ENCODE measurements at regions not wholly inside any gene's neighbourhood (a gene's known extent, or its start where the extent isn't known, plus 50 kb on each side); places are given as distances from the start of the nearest gene placed in this dataset.
"Not testable (repeated sequence)": the region's sequence is repeated elsewhere in the genome, so short reads cannot be mapped to it uniquely, and the experiment has no call there.

DNA sequence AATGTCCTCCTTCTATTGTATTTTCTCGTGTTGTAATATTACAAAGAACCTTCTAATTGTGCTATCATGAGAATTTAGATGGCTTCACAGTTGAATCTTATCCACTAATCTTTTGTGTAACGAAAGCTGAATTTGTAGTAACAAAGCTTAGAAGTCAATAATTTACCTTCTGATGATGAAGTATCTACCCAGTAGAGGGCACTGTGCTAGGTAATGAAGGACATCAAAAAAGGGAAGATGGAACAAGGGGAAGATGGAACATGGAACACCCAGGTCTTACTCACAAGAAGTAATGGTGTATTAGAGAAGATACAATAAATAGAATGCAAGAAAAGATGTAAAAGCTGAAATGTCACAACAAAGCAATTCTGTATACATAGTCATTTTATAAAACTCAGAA is 131.0 kb upstream of the CCNG1 start:
- DNase-seq: peak; percentile 66

DNA sequence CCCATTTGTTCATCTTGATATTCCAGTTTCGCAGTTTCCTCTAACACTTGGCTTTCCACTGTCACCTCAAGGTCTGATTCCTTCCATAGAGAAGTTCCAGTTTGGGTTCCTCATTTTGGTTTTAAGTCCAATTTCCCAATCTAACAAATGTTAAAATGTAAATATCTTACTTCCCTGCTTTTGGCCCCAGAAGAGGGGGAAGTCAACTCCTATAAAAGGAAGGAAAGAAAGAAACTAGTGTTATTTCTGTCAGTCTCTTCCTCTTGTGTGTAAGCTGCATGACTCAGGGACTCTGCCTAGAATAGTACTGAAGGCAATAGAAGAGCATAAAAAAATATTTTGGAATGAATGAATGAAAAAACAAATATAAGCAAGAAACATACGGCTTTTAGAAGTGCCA is 127.5 kb upstream of the CCNG1 start:
- DNase-seq: peak; percentile 10

DNA sequence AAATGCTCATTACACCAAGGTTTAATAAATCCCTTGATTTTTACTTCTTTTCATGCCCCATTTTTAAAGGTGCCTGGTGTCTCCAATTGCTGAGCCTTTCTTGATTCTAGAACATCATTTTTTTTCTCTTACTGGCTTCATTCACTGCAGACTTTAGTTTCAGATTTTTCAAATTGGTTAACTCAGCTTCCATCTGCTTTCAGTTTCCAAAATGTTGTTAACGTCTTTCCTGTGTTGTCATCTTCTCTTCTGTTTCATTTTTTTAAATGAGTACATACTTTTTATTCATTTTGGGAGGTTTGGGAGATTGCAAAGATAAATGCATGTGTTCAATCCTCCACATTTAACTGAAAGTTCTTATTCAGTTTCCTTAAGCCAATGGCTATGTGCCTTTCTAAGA is 126.4 kb upstream of the CCNG1 start:
- no peak for DNase-seq

DNA sequence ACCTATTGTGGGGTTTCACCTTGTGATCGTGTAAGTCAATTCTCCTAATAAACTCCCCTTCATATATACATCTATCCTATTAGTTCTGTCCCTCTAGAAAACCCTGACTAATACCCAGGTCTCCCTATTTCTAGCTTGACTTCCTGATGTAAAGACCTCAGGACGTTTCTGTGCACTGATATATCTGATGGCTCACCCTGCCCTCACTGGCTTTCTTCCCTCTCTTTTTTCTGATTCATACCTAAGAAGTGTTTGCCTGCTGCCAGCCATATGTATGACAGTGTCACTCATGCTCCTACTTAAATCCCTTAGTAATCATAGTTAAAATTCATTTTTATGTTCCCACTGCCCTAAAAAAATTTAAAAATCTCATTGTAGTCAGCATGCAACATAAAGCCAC is 124.8 kb upstream of the CCNG1 start:
- no peak for DNase-seq

DNA sequence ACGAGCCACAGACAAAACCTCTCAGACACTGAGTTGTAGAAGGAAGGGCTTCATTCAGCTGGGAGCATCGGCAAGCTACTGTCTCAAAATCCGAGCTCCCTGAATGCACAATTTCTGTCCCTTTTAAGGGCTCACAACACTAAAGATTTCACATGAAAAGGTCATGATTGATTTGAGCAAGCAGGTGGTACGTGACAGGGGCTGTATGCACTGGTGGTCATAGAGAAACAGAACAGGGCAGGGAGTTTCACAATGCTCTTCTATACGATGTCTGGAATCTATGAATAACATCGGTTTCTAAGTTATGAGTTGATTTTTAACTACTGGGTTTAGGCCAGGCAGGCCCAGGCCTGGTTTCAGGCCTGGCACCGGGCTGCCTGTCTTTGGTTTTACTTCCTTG is 124.3 kb upstream of the CCNG1 start:
- DNase-seq: not testable (repeated sequence)

DNA sequence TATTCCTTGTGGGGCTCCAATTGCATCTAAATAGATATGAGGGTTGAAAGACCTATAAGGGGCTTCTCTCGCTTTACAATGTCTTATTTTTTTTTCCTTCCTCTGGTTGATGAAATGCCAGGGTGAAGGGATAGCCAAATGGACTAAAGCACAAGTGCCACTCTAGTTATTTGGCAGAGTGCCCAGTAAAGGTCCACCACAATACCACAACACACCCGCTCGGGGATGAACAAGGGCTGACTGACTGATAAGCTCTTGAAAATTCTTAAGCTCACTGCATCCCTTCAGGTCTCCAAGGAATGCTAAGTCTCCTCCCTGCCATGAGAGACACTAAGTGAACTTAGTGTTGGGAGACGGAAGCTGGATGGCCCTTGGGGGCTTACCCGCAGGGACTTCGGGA is 121.0 kb upstream of the CCNG1 start:
- DNase-seq: peak; percentile 84

DNA sequence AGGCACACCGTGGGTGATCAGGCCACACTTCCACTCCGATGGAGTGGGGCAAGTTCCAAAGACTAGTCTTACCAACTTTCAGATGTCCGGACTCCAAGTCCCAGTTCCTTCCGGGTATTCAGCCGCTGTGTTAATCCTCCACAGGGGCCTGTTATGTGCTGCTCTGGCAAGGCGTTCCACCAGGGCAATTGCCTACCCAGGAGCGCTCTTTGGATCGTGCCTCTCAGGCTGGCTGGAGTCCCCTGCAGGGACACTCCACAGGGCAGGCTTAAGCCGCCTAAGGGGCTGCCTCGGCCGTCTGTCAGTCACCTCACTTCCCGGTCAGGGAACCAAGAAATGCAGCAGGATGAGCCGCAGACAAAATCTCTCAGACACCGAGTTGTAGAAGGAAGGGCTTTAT is 118.7 kb upstream of the CCNG1 start:
- no peak for DNase-seq

DNA sequence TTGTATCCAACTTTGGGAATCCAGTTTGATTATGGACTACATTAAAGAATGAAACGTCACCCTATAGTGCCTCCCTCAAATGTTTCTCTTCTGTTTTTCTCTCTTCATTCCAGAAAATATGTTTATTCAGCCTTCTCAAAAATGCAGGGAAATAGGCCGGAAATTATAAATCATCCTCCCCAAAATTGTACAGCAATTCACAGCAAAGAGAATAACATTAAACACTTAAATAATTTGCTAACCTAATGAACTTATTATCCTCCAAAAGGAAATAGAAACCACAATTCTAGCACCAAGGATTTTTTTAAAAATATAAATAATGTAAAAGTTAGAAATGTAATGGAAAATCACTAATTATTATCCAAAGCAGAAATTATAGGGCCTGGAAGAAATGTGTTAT is 115.9 kb upstream of the CCNG1 start:
- DNase-seq: no peak

DNA sequence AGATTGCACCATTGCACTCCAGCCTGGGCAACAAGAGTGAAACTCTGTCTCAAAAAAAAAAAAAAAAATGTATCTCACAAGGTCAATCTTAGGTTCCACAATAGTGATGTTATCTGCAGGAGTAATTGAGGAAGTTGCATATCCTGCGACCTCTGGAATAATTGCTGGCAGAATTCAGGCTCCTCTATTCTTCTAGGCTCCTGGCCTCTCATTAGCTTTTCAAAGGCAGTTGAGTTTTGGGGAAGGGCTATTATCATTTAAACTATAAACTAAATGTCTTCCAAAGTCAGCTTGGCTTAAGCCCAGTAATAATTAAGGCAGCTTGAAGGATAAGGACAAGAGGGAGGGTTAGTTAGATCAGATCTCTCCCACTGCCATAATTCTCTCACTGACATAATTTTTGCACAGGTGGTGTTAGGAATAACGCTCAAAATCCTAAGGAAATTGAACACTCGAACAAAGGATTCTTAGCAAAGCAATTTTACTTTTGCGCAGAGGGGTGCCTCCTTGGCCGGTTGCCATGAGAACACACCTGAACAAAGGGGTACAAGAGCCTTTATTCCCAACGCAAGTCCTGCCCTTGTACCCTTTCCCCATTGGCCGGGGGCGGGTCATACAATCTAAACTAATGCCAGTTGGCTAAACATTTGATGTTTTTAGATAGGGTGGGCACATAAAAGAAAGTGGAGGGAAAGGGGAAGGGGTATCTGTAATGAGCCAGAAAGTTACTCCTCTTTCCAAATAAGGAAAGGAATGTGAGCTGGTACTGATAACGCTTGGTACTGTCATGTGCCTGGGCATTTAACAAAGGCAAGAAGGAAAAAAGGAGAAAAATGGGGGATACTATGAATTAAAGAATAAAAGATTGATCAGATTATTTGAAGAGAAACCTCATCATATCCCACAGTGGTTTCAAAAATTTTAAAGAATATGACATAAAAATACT is 106.4 kb upstream of the CCNG1 start:
- peak; percentile 43 for DNase-seq

DNA sequence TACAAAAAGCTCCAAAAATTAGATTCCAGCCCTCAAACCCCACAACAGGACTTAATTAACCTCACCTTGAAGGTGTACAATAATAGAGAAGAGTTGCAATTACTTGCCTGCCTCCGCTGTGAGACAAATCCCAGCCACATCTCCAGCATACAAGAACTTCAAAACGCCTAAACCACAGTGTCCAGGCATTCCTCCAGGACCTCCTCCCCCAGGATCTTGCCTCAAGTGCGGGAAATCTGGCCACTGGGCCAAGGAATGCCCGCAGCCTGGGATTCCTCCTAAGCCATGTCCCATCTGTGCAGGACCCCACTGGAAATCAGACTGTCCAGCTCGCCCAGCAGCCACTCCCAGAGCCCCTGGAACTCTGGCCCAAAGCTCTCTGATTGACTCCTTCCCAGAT is 101.3 kb upstream of the CCNG1 start:
- DNase-seq: not testable (repeated sequence)

DNA sequence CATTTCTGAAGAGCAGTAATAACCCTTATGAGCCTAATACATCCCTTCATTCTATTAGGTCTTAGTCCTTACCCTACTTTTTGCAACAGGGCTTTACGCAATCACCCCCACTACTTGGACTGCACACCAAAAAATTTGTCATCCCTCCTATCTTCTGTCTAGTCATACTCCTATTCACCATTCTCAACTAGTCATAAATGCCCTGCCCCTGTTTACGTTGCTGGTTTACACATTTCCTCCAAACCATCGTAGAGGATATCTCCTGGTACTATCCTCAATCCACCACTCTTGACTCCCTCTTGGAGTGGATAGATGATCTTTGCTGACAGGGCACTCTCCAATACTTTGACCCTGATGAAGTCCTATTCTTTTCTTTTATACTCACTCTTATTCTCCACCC is 98.2 kb upstream of the CCNG1 start:
- DNase-seq: no peak

DNA sequence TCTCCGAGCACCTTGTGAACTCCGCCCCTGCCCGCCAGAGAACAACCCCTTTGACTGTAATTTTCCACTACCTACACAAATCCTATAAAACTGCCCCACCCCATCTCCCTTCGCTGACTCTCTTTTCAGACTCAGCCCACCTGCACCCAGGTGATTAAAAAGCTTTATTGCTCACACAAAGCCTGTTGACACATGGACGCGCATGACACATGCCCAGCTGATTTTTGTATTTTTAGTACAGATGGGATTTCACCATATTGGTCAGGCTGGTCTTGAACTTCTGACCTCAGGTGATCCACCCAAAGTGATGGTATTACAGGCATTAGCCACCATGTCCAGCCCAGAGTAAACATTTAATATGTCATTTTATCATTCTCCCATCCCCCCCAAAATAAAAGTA is 97.0 kb upstream of the CCNG1 start:
- not testable (repeated sequence) for DNase-seq

DNA sequence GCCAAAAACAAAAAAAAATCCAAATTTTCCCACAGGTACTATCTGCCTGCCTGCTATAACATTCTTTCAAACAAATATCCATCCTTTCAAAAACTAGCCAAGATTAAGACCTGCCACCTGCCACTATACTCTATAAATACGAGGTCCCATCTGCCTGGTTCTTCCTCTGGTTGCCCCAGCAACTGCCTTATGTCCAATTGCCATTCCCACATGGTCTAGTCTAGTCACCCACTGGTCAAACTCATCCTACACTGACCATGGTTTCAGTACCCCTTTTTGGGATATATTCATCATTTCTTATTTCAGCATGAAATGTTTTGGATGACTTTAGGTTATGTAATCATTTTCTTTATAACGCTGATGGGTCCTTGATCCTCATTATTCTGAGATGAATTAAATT is 95.1 kb upstream of the CCNG1 start:
- DNase-seq: no peak

DNA sequence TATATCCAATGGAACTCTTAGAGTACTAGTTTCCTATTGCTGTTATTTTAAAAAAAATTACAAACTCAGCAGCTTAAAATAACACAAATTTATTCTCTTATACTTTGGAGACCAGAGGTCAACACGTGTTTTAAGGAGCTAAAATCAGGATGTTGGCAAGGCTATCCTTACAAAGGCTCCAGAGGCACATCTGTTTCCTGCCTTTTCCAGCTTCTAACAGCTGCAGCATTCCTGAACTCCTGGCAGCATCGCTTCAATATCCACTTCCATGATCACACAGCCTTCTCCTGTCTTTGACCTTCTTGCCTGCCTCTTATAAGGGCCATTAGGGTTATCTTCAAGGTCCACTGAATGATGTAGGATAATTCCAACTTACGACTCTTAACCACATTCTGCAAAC is 92.2 kb upstream of the CCNG1 start:
- no peak for DNase-seq

DNA sequence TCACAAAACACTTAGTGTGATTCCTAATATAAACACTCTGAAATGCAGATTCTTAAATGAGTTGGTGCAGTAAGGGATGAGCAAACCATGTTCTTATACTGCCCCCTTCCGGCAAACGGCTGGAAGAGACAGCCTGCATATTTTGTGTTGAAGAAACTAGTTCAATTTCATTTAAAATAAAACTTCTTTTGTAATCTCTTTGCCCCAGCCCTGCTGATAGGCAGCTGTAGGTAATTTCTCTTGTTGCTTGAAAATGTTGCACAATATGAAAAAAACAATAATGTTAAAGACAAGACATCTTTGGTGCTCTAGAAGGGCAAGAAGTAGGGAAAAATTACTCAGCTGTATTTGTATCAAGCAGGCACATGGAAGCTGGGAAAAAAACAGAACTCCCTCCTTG is 89.7 kb upstream of the CCNG1 start:
- peak; percentile 87 for DNase-seq

DNA sequence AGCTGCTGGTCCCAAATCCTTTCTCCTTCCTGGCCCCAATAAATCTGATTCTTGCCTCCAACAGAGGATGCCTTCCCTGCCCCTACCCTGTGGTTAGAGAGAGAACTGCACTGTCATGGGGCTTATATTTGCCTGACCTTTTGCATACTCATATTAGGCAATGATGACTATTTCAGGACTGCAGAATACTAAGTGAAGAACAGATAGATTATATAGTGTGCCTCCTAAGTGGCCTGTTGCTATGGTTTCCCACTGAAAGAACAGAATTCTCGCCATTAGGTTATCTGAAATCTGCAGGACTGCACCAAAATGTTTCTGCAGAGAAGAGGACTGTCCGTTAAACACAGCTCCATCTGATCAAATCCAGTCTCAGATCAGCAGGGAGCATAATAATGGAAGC is 87.3 kb upstream of the CCNG1 start:
- peak; percentile 58 for DNase-seq

DNA sequence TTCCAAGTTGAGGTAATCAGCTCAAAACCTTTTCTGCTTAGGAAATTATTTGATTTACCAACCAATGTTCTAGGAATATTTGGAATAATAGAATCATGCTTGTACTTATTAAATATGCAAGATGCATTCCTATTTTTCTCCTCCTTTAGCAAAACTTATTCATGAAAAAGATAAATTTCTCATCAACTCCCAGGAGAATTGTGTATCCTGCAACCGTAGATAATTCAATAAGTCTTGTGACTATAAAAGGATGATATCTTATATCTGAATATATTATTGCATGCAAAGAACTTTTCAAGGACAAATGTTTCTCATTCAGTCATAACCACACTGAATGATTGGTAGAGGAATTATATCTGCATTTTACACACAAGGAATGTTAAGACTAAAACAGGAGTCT is 84.9 kb upstream of the CCNG1 start:
- DNase-seq: no peak

DNA sequence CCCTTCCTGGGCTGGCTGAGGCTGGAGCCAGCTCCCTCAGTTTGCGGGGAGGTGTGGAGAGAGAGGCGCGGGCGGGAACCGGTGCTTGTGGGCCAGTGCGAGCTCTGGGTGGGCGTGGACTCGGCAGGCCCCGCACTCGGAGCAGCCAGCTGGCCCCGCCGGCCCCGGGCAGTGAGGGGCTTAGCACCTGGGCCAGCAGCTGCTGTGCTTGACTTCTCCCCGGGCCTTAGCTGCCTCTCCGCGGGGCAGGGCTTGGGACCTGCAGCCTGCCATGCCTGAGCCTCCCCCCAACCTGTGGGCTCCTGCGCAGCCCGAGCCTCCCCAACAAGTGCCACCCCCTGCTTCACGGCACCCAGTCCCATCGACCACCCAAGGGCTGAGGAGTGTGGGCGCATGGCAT is 81.6 kb upstream of the CCNG1 start:
- DNase-seq: not testable (repeated sequence)

DNA sequence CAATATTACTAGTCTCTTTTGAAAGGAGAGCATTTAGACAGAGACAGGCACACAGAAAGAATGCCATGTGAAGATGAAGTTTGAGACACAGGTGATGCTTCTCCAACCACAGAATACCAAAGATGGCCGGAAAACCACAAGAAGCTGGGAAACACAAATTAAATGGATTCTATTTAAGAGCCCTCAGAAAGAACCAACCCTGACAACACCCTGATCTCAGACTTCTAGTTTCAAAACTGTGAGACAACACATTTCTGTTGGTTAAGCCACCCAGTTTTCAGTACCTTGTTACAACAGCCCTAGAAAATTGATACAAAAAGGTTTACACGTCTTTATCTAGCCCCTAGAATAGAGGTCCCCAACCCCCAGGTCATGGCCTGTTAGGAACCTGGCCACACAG is 79.8 kb upstream of the CCNG1 start:
- no peak for DNase-seq

DNA sequence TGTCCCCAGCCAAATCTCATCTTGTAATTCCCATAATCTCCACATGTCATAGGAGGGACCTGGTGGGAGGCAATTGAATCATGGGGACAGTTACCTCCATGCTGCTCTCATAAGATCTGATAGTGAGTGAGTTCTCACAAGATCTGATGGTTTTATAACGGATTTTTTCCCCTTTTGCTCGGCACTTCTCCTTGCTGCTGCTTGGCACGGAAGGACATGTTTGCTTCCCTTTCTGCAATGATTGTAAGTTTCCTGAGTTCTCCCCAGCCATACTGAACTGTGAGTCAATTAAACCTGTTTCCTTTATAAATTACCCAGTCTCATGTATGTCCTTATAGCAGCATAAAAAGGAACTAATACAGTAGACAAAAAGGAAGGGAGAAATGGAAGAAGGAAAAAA is 76.7 kb upstream of the CCNG1 start:
- DNase-seq: peak; percentile 66

DNA sequence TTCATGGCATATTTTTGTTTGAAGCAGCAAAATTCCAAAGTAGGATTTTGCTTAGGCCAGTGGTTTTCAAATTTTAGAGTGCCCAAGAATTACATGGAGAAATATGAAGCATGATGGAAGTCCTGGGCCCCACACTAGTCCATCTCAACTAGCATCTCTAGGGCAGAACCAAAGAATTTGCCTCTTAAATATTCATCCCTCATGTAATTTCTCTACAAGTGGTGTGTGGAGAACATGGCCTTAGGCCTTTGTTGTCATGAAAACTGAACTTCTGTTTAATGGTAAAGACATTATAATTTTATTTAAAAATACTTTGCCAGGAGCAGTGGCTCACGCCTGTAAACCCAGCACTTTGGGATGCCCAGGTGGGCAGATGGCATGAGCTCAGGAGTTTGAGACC is 75.9 kb upstream of the CCNG1 start:
- no peak for DNase-seq

DNA sequence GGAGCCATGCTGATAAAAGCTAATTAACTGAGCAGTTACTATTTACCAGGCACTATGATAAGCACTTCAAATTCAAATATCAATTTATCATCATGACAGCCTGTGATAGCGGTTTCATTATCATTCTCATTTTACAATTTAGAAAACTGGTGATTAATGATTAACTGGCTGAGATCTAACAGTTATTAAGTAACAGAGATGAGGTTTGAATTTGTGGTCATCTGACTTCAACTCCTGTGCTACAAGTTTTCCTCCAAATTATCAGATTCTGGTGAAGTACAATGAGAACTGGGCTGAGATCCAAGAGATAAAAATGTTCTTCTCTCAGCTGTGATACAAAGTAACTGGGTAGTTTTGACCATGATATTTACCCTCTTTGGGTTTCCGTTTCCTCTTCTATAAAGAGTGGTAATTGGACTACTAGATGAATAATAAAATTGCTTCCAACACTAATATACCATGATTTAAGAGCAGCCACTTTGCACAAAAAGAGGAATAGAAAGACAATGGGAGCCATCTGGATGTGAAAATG is 74.5 kb upstream of the CCNG1 start:
- peak; percentile 70 for DNase-seq

DNA sequence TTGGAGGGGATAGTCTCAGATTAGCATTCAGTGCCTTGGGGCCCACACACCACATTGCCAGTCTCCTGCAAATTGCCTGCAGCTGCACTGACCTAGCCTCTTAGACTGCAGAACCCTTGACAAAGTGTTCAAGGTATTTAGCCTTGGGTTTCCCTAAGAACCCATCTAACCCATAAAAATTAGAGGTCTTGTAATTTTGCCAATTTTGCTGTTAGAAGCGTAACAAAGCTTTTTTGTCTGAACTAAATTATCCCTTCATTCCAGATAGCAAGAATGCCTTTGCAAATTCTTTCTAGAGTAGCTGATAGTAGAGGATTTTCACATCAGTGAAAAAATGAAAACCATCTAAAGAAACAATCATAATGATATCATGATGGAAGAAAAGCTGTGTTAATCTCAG is 74.0 kb upstream of the CCNG1 start:
- DNase-seq: no peak

DNA sequence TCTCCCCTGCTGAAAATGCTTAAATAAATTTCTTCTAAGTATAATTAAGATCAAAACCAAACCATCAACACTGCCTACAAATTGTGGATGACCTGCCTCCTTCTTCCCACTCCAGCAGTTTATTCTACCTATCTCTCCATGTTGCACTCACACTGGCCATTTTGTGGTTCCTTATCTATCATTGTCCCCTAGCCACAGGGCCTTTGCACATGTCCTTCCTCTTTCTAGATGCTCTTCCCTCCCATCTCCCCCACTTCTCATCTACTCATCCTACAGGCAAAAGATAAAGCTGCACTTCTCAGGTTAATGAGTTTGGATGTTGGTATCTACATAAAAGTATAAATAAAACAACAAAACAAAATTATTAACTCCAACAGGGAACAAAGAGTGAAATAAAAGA is 70.6 kb upstream of the CCNG1 start:
- DNase-seq: peak; percentile 72

Data from hematopoietic multipotent progenitor cell treated with erythropoietin and hydrocortisone succinate and interleukin-3 and kit ligand, for 4 days (in vitro differentiated cells).